ENCODE measurements at regions not wholly inside any gene's neighbourhood (a gene's known extent, or its start where the extent isn't known, plus 50 kb on each side); places are given as distances from the start of the nearest gene placed in this dataset.

GRCh38 chr5:145708169-145708568 is 127.0 kb downstream of the PRELID2 start:
- DNase-seq (ENCODE audit: low read depth), result no peak

GRCh38 chr5:145704724-145705123 is 130.4 kb downstream of the PRELID2 start:
- no peak for DNase-seq (ENCODE audit: low read depth)

DNA sequence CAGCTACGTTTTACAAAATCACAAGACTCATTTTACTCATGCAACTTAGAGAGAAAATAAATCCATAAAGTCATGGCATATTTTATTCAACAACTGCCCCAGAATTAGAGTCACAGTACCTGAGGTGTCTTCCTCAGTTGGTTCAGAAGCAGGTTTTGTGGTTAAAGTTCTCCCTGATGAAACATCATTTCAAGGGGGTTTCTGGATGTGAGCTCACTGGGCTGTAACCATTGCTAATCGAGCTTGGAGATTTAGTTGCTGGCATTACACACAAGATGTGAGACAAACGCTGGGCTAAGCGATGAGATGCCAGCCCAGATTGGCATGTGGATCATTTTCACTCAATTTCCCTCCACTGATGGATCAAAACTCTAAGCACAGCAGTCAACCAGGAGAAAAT is 131.3 kb downstream of the PRELID2 start:
- no peak for DNase-seq (ENCODE audit: low read depth)

GRCh38 chr5:145701404-145701803 is 133.7 kb downstream of the PRELID2 start:
- no peak for DNase-seq (ENCODE audit: low read depth)

- DNase-seq (ENCODE audit: low read depth), result no peak
These were observed 135.3 kb downstream of the PRELID2 start for GRCh38 chr5:145699846-145700245.

DNA sequence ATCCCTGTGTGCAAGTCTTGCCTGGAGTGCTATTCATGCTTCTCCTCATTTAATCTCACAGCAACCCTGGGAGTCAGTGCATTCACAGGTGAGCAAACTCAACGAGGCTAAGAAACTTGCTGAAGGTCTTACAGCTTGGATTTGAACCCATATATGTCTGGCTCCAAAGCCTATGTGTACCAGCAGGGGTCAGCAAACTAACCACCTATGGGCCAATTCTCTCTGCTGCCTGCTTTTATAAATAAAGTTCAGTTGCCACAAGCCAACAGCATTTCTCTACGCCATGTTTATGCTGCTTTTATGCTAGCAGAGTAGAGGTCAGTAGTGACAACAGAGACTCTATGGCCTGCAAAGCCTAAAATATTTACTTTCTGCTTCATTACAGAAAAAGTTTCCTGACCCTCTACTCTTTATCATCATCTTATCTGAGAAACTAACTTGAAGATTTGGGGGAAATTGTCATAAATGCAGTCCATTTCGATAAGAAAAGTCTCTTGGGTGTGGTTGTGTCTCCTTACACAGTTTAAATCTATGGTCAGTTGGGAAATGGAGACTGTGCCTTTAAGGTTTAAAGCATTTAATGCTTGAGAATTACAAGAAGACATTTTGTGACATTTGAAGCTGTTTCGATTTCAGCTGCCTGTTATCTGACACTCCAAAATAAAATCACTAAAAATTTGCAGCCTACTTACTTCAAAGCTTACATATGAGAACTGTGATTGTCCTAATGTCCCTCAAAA is 137.7 kb downstream of the PRELID2 start:
- no peak for DNase-seq (ENCODE audit: low read depth)

DNA sequence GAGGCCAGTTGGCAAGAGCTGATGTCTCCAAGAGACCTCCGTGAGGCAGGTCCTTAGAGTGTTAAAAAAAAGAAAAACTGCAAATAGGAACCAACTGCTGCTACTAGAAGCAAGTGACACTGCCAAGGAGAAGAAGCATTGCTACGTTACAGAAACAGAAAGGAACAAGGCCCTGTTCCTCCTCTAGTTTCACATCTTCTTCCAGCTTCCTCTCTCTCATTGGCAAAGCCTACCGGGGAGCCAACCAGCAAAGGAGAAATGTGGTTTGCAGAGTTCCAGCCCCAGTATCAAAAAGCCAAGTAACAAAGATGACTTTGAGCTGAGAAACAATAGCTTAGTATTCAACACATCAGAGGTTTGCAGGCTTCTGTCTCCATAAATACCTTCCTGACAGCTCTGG is 145.9 kb downstream of the PRELID2 start:
- DNase-seq (ENCODE audit: low read depth), result no peak

- DNase-seq (ENCODE audit: low read depth), result no peak
These were observed 147.2 kb downstream of the PRELID2 start for GRCh38 chr5:145687943-145688342.

GRCh38 chr5:145685417-145685816 is 149.7 kb downstream of the PRELID2 start:
- no peak for DNase-seq (ENCODE audit: low read depth)

DNA sequence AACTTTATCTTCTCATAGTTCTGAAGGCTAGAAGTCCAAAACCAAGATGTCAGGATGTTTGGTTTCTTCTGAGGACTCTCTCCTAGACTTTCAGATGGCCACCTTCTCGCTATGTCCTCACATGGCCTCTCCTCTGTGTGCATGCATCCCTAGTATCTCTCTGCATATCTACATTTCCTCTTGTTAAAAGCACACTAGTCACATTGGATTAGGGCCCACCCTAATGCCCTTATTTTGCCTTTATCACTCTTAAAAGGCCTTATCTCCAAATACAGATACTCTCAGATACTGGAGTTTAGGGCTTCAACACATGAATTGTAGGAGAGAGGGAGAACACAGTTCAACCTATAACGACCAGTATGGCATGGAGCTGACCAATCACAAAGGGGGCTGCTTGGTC is 151.7 kb downstream of the PRELID2 start:
- DNase-seq (ENCODE audit: low read depth), result no peak

GRCh38 chr5:145682197-145682899 is 152.8 kb downstream of the PRELID2 start:
- DNase-seq (ENCODE audit: low read depth), result no peak

DNA sequence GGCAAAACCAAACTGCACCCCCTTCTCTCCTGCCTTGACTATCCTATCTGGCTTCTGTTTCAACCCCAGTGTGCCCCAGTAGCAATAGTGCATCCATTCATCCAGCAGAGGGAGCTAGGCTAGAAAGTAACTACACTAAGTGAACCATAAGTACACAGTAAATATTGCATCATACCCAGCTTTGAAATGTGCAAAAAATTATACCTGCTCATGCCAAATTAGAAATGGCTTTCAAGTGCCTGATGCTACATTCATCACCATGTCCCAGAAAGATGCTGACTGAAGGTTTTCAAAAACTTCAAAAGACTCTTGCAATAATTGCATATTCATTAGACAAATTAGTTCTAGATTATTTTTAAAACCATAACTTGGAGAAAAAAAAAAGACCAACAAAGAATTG is 153.5 kb downstream of the PRELID2 start:
- DNase-seq (ENCODE audit: low read depth), result peak; percentile 1

- no peak for DNase-seq (ENCODE audit: low read depth)
These were observed 153.9 kb downstream of the PRELID2 start for GRCh38 chr5:145681216-145681615.

GRCh38 chr5:145680767-145681166 is 154.4 kb downstream of the PRELID2 start:
- no peak for DNase-seq (ENCODE audit: low read depth)

- no peak for DNase-seq (ENCODE audit: low read depth)
These were observed 155.0 kb downstream of the PRELID2 start for GRCh38 chr5:145680169-145680568.

- DNase-seq (ENCODE audit: low read depth), result no peak
These were observed 156.9 kb downstream of the PRELID2 start for GRCh38 chr5:145678255-145678654.

GRCh38 chr5:145673786-145674185 is 161.4 kb downstream of the PRELID2 start:
- DNase-seq (ENCODE audit: low read depth), result no peak

- no peak for DNase-seq (ENCODE audit: low read depth)
These were observed 166.4 kb downstream of the PRELID2 start for GRCh38 chr5:145668714-145669113.

DNA sequence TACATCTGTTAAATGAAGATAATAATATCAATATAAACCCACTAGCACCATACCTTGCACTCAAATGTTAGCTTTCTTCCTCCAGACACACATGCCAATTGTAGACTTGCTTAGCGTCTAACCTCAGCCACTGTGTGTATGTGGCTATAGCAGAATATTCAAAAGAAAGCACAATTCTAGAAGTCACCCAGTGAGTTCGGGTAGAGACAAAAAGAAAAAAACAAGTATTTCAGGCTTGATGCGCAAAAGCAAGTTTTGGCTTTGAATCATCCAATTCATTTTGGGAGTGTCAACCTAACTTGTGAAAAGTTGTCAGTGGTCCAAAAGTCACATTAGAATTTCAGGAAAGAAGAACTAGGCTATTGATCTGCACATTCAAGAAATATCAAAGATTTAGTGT is 167.4 kb downstream of the PRELID2 start:
- DNase-seq (ENCODE audit: low read depth), result no peak

DNA sequence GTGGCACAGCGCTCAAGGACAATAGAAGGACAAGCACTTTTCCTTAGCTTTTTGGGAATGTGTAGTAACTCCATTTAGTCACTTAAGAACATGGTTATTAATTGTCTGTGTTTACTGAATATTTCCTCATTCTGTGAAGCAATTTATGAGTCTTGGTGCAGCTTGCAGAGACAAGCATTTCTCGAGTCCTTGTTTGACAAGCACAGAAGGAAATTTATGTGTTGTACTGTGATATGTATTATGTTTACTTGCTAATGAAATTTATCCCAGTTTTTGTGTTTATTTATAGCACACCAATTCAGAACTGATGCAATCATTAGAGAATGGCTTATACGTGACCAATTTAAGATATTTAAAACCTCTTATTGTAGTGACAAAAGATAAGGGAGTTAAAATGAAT is 168.6 kb downstream of the PRELID2 start:
- no peak for DNase-seq (ENCODE audit: low read depth)

GRCh38 chr5:145661737-145662485 is 173.2 kb downstream of the PRELID2 start:
- no peak for DNase-seq (ENCODE audit: low read depth)

DNA sequence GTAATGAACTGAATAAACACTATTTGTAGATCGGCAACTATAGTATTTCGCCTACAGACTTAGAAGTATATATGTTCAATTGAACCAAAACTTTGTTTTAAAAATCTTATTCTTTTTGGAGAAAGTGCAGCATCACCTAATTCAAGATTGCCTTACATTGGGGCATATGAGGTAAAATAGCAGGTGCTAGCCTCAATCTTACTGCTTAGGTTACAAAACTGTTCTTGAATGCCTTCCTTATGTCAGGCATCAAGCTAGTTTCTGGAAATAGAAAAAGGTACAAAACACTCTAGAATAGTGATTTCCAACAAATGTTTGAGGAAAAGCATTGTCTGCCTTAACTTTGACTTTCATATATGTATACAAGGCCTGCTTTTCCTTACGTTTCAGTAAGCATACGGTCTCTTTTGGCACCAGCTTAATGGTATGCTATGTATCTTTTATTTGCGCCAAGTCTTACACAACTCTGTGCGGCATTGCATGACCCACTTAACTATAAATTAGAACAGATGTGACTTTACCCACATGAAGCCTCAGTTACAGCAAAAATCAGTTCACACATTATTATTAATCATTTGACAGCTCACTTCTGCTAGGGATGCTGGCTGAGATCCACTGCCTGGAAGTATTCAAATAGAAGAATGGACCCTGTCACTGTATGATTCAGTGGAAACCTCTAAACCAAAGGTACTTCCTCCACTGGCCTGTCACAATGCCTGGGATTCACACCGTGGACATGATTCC is 174.1 kb downstream of the PRELID2 start:
- no peak for DNase-seq (ENCODE audit: low read depth)
